CD14-positive monocyte (primary cell): ENCODE measurements at regions not wholly inside any gene's neighbourhood (a gene's known extent, or its start where the extent isn't known, plus 50 kb on each side); places are given as distances from the start of the nearest gene placed in this dataset.

Experiments
- DNase-seq, 3 donors: peaks; one replicate each; pipeline ENCODE4 v3.0.0-alpha.2; 2011 to 2022
- H2AFZ ChIP-seq: 2 replicates; pipeline ENCODE4 v1.6.0; 2012; ENCODE audit warnings: mild to moderate bottlenecking, low read depth, low read length, inconsistent platforms; ENCODE audit not compliant: insufficient read depth, poor library complexity, severe bottlenecking
- H3K27ac ChIP-seq, 2 donors: 1 replicate in 1 of 2; 2 replicates in 1 of 2; pipeline ENCODE4 v1.5.1; 2012 to 2013; ENCODE audit warnings: low read length in 2 of 2, control low read depth in 1 of 2, inconsistent platforms in 1 of 2, low read depth in 1 of 2, mild to moderate bottlenecking in 1 of 2
- H3K27me3 ChIP-seq, 2 donors: one replicate each; pipeline versions ENCODE4 v1.6.0 to v1.6.1; 2011 to 2013; ENCODE audit warnings: low read length in 2 of 2; ENCODE audit not compliant: control insufficient read depth in 2 of 2, insufficient read depth in 2 of 2
- H3K36me3 ChIP-seq, 2 donors: replicated peaks in 1 of 2; 1 replicate in 1 of 2; 2 replicates in 1 of 2; pipeline versions ENCODE4 v1.5.1 to v1.6.1; 2012 to 2013; ENCODE audit warnings: low read length in 2 of 2, control low read depth in 1 of 2, inconsistent platforms in 1 of 2, mild to moderate bottlenecking in 1 of 2; ENCODE audit not compliant: insufficient read depth in 2 of 2, control insufficient read depth in 1 of 2
- H3K4me1 ChIP-seq, 2 donors: 1 replicate in 1 of 2; 2 replicates in 1 of 2; pipeline versions ENCODE4 v1.5.1 to v1.6.1; 2012 to 2013; ENCODE audit warnings: low read length in 2 of 2, control low read depth in 1 of 2, inconsistent platforms in 1 of 2, mild to moderate bottlenecking in 1 of 2, moderate library complexity in 1 of 2; ENCODE audit not compliant: insufficient read depth in 2 of 2, control insufficient read depth in 1 of 2
- H3K4me2 ChIP-seq: replicated peaks from 2 replicates; pipeline ENCODE3; 2012; ENCODE audit warnings: low read length, moderate library complexity, mild to moderate bottlenecking; ENCODE audit not compliant: poor library complexity, severe bottlenecking; ENCODE audit errors: extremely low read depth
- H3K4me3 ChIP-seq, 3 experiments: fragments of 200-600 bp in 1 of 3; sonication (generic) in 1 of 3; replicated peaks in 1 of 3; 1 replicate in 2 of 3; 2 replicates in 1 of 3; pipeline ENCODE4 v1.5.1; 2011 to 2013; ENCODE audit warnings: low read length in 3 of 3, mild to moderate bottlenecking in 3 of 3, control low read depth in 2 of 3, low read depth in 2 of 3, inconsistent platforms in 1 of 3, moderate library complexity in 1 of 3
- H3K79me2 ChIP-seq: 2 replicates; pipeline ENCODE4 v1.6.0; 2012; ENCODE audit warnings: mild to moderate bottlenecking, control low read depth, inconsistent platforms, low read length, moderate library complexity; ENCODE audit not compliant: insufficient read depth
- H3K9ac ChIP-seq: 2 replicates; pipeline ENCODE4 v1.6.0; 2017; ENCODE audit warnings: low read length, mild to moderate bottlenecking; ENCODE audit not compliant: insufficient read depth, poor library complexity, severe bottlenecking
- H3K9me3 ChIP-seq, 2 donors: replicated peaks in 1 of 2; 1 replicate in 1 of 2; 2 replicates in 1 of 2; pipeline versions ENCODE4 v1.5.1 to v1.6.1; 2012 to 2013; ENCODE audit warnings: low read length in 2 of 2, control low read depth in 1 of 2; ENCODE audit not compliant: control insufficient read depth in 1 of 2, insufficient read depth in 1 of 2
- H4K20me1 ChIP-seq: 2 replicates; pipeline ENCODE4 v1.6.0; 2012; ENCODE audit warnings: mild to moderate bottlenecking, low read length, control low read depth, moderate library complexity; ENCODE audit not compliant: insufficient read depth
- H3K27ac Mint-ChIP-seq, 7 donors: one replicate each; pipeline ENCODE4 v1.8.0; 2020; ENCODE audit warnings: mild to moderate bottlenecking in 7 of 7, mixed read lengths in 7 of 7, moderate library complexity in 6 of 7, inconsistent platforms in 2 of 7
- H3K27me3 Mint-ChIP-seq, 3 donors: one replicate each; pipeline ENCODE4 v1.8.0; 2021 to 2022; ENCODE audit warnings: low read depth in 3 of 3, mild to moderate bottlenecking in 3 of 3, mixed read lengths in 3 of 3, moderate library complexity in 3 of 3, inconsistent platforms in 1 of 3
- H3K36me3 Mint-ChIP-seq, 2 donors: one replicate each; pipeline ENCODE4 v1.8.0; 2020; ENCODE audit warnings: mixed read lengths in 2 of 2, inconsistent platforms in 1 of 2, mild to moderate bottlenecking in 1 of 2
- H3K4me1 Mint-ChIP-seq: one replicate; pipeline ENCODE4 v1.8.0; 2020; ENCODE audit warnings: mild to moderate bottlenecking, mixed read lengths
- H3K4me3 Mint-ChIP-seq, 2 donors: one replicate each; pipeline ENCODE4 v1.8.0; 2020; ENCODE audit warnings: mild to moderate bottlenecking in 2 of 2, mixed read lengths in 2 of 2, moderate library complexity in 1 of 2
- H3K9me3 Mint-ChIP-seq, 7 donors: one replicate each; pipeline ENCODE4 v1.8.0; 2020 to 2022; ENCODE audit warnings: mixed read lengths in 7 of 7, mild to moderate bottlenecking in 6 of 7, moderate library complexity in 6 of 7, inconsistent platforms in 2 of 7
- WGBS: methylation state at CpG from one replicate; pipeline ENCODE4 v1.1.5; 2013; ENCODE audit warnings: missing lambda C conversion rate; ENCODE audit not compliant: insufficient coverage; 5-methylcytosine and 5-hydroxymethylcytosine counted together
- intact Hi-C, 2 donors: fragments of 100-400 bp; cut with micrococcal nuclease; formaldehyde crosslinking; loops; one replicate each; pipeline versions ENCODE4 v1.15.0 to v1.15.1; 2023
- TF ChIP-seq, protein P1 (sequence below): fragments of 200-600 bp; IDR thresholded peaks from one replicate; pipeline ENCODE4 v1.8.0; 2022; ENCODE audit warnings: antibody characterized with exemption, mild to moderate bottlenecking

DNA sequence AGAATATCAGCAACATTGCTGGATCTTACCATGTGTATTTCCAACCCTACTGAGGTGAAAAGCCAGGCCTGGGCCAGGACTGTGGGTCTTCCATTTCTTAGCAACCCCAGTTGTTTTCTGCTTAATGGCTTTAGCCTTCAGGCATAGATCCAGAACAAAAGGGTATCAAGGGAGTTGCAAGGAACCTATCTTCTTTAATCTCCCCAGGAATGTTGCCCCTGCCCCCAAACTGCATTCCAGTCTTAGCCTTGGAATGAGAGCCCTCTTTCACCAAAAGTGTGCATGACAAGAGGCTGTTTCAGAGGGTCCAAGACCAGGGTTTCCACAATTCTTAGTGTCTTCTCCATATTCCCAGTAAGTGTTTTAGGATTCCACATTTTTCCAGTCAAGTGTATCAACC lies 87.9 kb upstream of the SOX13 start:
- H3K4me1 Mint-ChIP-seq, result peaks cover under 1% of the 10 kb centered on the region
- Histone ChIP-seq H3K79me2 (no peaks in the 10 kb centered on the region), H3K4me1 (no peaks in the 10 kb centered on the region), H3K9ac (no peak overlapping the region), H3K9me3 (no peaks in the 10 kb centered on the region), H3K27me3 (no peaks in the 10 kb centered on the region), H4K20me1 (no peaks in the 10 kb centered on the region), H3K4me2 (no peak overlapping the region), H3K36me3 (no peaks in the 10 kb centered on the region), H2AFZ (no peak overlapping the region), H3K27ac (no peak overlapping the region), H3K4me3 (no peak overlapping the region)
- H3K9me3 Mint-ChIP-seq, result peaks cover 0 to 7% (median 3%) of the 10 kb centered on the region in 7 donors
- no peak overlapping the region for H3K4me3 Mint-ChIP-seq
- peaks cover 2 to 10% (median 3%) of the 10 kb centered on the region in 3 donors for H3K27me3 Mint-ChIP-seq
- TF ChIP-seq, protein P1, sequence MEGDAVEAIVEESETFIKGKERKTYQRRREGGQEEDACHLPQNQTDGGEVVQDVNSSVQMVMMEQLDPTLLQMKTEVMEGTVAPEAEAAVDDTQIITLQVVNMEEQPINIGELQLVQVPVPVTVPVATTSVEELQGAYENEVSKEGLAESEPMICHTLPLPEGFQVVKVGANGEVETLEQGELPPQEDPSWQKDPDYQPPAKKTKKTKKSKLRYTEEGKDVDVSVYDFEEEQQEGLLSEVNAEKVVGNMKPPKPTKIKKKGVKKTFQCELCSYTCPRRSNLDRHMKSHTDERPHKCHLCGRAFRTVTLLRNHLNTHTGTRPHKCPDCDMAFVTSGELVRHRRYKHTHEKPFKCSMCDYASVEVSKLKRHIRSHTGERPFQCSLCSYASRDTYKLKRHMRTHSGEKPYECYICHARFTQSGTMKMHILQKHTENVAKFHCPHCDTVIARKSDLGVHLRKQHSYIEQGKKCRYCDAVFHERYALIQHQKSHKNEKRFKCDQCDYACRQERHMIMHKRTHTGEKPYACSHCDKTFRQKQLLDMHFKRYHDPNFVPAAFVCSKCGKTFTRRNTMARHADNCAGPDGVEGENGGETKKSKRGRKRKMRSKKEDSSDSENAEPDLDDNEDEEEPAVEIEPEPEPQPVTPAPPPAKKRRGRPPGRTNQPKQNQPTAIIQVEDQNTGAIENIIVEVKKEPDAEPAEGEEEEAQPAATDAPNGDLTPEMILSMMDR, result no peak
- no peak for DNase-seq
- no peaks in the 10 kb centered on the region for H3K36me3 Mint-ChIP-seq
- intact Hi-C loops, result no loop called here
- no peak overlapping the region for H3K27ac Mint-ChIP-seq

DNA sequence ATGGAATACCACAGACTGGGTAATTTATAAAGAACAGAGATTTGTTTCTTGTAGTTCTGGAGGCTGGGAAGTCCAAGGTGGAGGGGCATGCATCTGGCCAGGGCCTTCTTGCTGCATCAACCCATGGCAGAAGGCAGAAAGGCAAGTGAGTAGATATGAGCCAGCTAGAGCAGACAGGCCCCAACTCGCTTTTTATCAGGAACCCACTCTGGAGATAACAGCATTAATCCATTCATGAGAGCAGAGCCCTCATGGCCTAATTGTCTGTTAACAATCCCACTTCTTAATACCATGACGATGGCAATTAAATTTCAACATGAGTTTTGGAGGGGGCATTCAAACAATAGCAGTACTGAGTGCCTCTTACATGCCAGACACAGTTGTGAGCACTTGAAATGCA lies 87.2 kb upstream of the SOX13 start:
- H3K36me3 ChIP-seq, result no peaks in the 10 kb centered on the region
- no peak overlapping the region for H3K27ac ChIP-seq
- no peak overlapping the region for H3K27ac Mint-ChIP-seq
- H3K4me1 ChIP-seq, result no peaks in the 10 kb centered on the region
- H2AFZ ChIP-seq, result no peak overlapping the region
- peaks cover 3% of the 10 kb centered on the region for H3K4me1 Mint-ChIP-seq
- WGBS, result 80% methylated on average over 1 of the region's 2 CpGs
- no peak for DNase-seq
- intact Hi-C loops, result no loop called here
- H3K4me3 ChIP-seq, result no peak overlapping the region
- no peak overlapping the region for H3K4me3 Mint-ChIP-seq
- H3K4me2 ChIP-seq, result no peak overlapping the region
- no peaks in the 10 kb centered on the region for H3K27me3 ChIP-seq
- H4K20me1 ChIP-seq, result no peaks in the 10 kb centered on the region
- H3K79me2 ChIP-seq, result no peaks in the 10 kb centered on the region
- H3K9me3 Mint-ChIP-seq, result peaks cover 0 to 6% (median 3%) of the 10 kb centered on the region in 7 donors
- peaks cover 0 to 10% (median 2%) of the 10 kb centered on the region in 3 donors for H3K27me3 Mint-ChIP-seq
- H3K9ac ChIP-seq, result no peak overlapping the region
- TF ChIP-seq, protein P1, result no peak
- H3K36me3 Mint-ChIP-seq, result no peaks in the 10 kb centered on the region
- no peaks in the 10 kb centered on the region for H3K9me3 ChIP-seq
